ENCODE measurements at regions not wholly inside any gene's neighbourhood (a gene's known extent, or its start where the extent isn't known, plus 50 kb on each side); places are given as distances from the start of the nearest gene placed in this dataset.

GRCh38 chr20:41877911-41878310 is 259.7 kb upstream of the CHD6 start:
- DNase-seq = no peak

GRCh38 chr20:41874658-41875057 is 256.5 kb upstream of the CHD6 start:
- no peak for DNase-seq

GRCh38 chr20:41872930-41873329 is 254.8 kb upstream of the CHD6 start:
- DNase-seq = no peak

GRCh38 chr20:41870869-41871462 is 252.8 kb upstream of the CHD6 start:
- no peak for DNase-seq

- DNase-seq = no peak
Observed at GRCh38 chr20:41869261-41869660, 251.1 kb upstream of the CHD6 start.

- DNase-seq = no peak
Observed at GRCh38 chr20:41865938-41866337, 247.8 kb upstream of the CHD6 start.

GRCh38 chr20:41862476-41862875 is 244.3 kb upstream of the CHD6 start:
- DNase-seq = no peak

- DNase-seq = no peak
Observed at GRCh38 chr20:41861772-41862422, 243.7 kb upstream of the CHD6 start.

GRCh38 chr20:41854765-41855164 is 236.6 kb upstream of the CHD6 start:
- no peak for DNase-seq

- no peak for DNase-seq
Observed at GRCh38 chr20:41853806-41854205, 235.6 kb upstream of the CHD6 start.

GRCh38 chr20:41848180-41848579 is 230.0 kb upstream of the CHD6 start:
- no peak for DNase-seq

GRCh38 chr20:41837669-41838224 is 219.6 kb upstream of the CHD6 start:
- DNase-seq = no peak

- no peak for DNase-seq
Observed at GRCh38 chr20:41833739-41834138, 215.6 kb upstream of the CHD6 start.

GRCh38 chr20:41830702-41831101 is 212.5 kb upstream of the CHD6 start:
- no peak for DNase-seq

GRCh38 chr20:41819436-41819835 is 201.3 kb upstream of the CHD6 start:
- DNase-seq = no peak

GRCh38 chr20:41818991-41819390 is 200.8 kb upstream of the CHD6 start:
- no peak for DNase-seq

GRCh38 chr20:41818369-41818768 is 200.2 kb upstream of the CHD6 start:
- no peak for DNase-seq

GRCh38 chr20:41811456-41811855 is 193.3 kb upstream of the CHD6 start:
- DNase-seq = no peak

- no peak for DNase-seq
Observed at GRCh38 chr20:41800040-41800439, 181.9 kb upstream of the CHD6 start.

- no peak for DNase-seq
Observed at GRCh38 chr20:41798930-41799502, 180.8 kb upstream of the CHD6 start.

- DNase-seq = no peak
Observed at GRCh38 chr20:41786158-41786557, 168.0 kb upstream of the CHD6 start.

GRCh38 chr20:41784209-41784958 is 166.2 kb upstream of the CHD6 start:
- DNase-seq = no peak

GRCh38 chr20:41783423-41784208 is 165.4 kb upstream of the CHD6 start:
- no peak for DNase-seq
